Esophagus squamous epithelium (tissue), 5 donors: ENCODE measurements at regions not wholly inside any gene's neighbourhood (a gene's known extent, or its start where the extent isn't known, plus 50 kb on each side); places are given as distances from the start of the nearest gene placed in this dataset.
"Not testable (repeated sequence)": the region's sequence is repeated elsewhere in the genome, so short reads cannot be mapped to it uniquely, and the experiment has no call there.

Source experiments
- DNase-seq: peaks from one replicate; lab custom pipeline; 2025; lab: John Stamatoyannopoulos, UW
- H3K27ac ChIP-seq, 4 donors: fragments of 200-600 bp; sonication (generic); one replicate each; pipeline ENCODE4 v1.5.1; 2016 to 2019; ENCODE audit warnings: mild to moderate bottlenecking in 1 of 4
- H3K27me3 ChIP-seq, 4 donors: fragments of 200-600 bp; sonication (generic); 1 replicate in 3 of 4; 2 replicates in 1 of 4; pipeline versions ENCODE4 v1.5.1 to v1.6.0; 2017 to 2021; ENCODE audit warnings: antibody characterized with exemption in 1 of 4
- H3K36me3 ChIP-seq, 3 donors: fragments of 200-600 bp; sonication (generic); one replicate each; pipeline ENCODE4 v1.5.1; 2016 to 2019
- H3K4me1 ChIP-seq, 3 donors: fragments of 200-600 bp; sonication (generic); one replicate each; pipeline ENCODE4 v1.5.1; 2017 to 2019
- H3K4me3 ChIP-seq, 4 donors: fragments of 200-600 bp; sonication (generic); 1 replicate in 3 of 4; 2 replicates in 1 of 4; pipeline ENCODE4 v1.5.1; 2016 to 2019; ENCODE audit warnings: mild to moderate bottlenecking in 2 of 4, moderate library complexity in 1 of 4
- H3K9me3 ChIP-seq, 3 donors: fragments of 200-600 bp; sonication (generic); one replicate each; pipeline ENCODE4 v1.5.1; 2016 to 2019
- CTCF ChIP-seq, 6 experiments: fragments of 450-650 bp in 4 of 6; fragments of 200-600 bp in 2 of 6; sonication (generic) in 2 of 6; IDR thresholded peaks; one replicate each; pipeline ENCODE4 v1.5.1; 2016 to 2019; ENCODE audit warnings: antibody characterized with exemption in 6 of 6, mild to moderate bottlenecking in 4 of 6, moderate library complexity in 4 of 6
- POLR2A ChIP-seq, 4 donors: fragments of 450-650 bp; IDR thresholded peaks; one replicate each; pipeline ENCODE4 v1.6.1; 2017; ENCODE audit warnings: antibody characterized with exemption in 4 of 4, mild to moderate bottlenecking in 4 of 4, moderate library complexity in 3 of 4
- WGBS, 2 donors: methylation state at CpG; one replicate each; pipeline ENCODE4 v1.1.5; 2018; 5-methylcytosine and 5-hydroxymethylcytosine counted together
- intact Hi-C: fragments of 100-400 bp; cut with DNase I; formaldehyde crosslinking; loops from one replicate; pipeline ENCODE4 v1.15.0; 2022
- donor health status: DM: yes; HTN: yes; CAD: no.

GRCh38 chr4:54589586-54589985, 68.2 kb upstream of the KIT start:
- Histone ChIP-seq H3K27me3 (no peaks in the 10 kb centered on the region), H3K4me1 (peaks cover 0 to 34% (median 0%) of the 10 kb centered on the region in 3 donors), H3K4me3 (no peak overlapping the region), H3K36me3 (no peaks in the 10 kb centered on the region), H3K9me3 (no peaks in the 10 kb centered on the region), H3K27ac (peak overlapping the region in 2 of 4 donors; percentile 61 to 68)
- TF ChIP-seq POLR2A (IDR thresholded peaks at IDR 0.05): no peak
- TF ChIP-seq CTCF (IDR thresholded peaks at IDR 0.05): no peak
- no peak for DNase-seq
- WGBS, 2 donors: 76 to 84% methylated on average over 2 of the region's 2 CpGs
- intact Hi-C loops: no loop called here

GRCh38 chr4:54593795-54594322, 63.9 kb upstream of the KIT start:
- H3K4me3 ChIP-seq: no peak overlapping the region
- no peaks in the 10 kb centered on the region for H3K9me3 ChIP-seq
- no peak overlapping the region for H3K27ac ChIP-seq
- no peaks in the 10 kb centered on the region for H3K27me3 ChIP-seq
- intact Hi-C loops: no loop called here
- peaks cover 0 to 6% (median 0%) of the 10 kb centered on the region in 3 donors for H3K4me1 ChIP-seq
- TF ChIP-seq CTCF (IDR thresholded peaks at IDR 0.05) (no peak), POLR2A (IDR thresholded peaks at IDR 0.05) (no peak)
- 78 to 83% methylated on average over 2 of the region's 2 CpGs for WGBS, 2 donors
- no peaks in the 10 kb centered on the region for H3K36me3 ChIP-seq
- no peak for DNase-seq

GRCh38 chr4:54596201-54596600, 61.6 kb upstream of the KIT start:
- DNase-seq: no peak
- Histone ChIP-seq H3K27me3 (no peaks in the 10 kb centered on the region), H3K36me3 (no peaks in the 10 kb centered on the region), H3K4me3 (no peak overlapping the region), H3K4me1 (no peaks in the 10 kb centered on the region), H3K9me3 (no peaks in the 10 kb centered on the region), H3K27ac (no peak overlapping the region)
- WGBS, 2 donors: 69 to 77% methylated on average over 1 of the region's 1 CpG
- intact Hi-C loops: no loop called here
- TF ChIP-seq CTCF (IDR thresholded peaks at IDR 0.05): no peak
- TF ChIP-seq POLR2A (IDR thresholded peaks at IDR 0.05): no peak

- DNase-seq, intact Hi-C loops, H3K4me1 ChIP-seq, H3K27me3 ChIP-seq, H3K9me3 ChIP-seq, H3K4me3 ChIP-seq, H3K36me3 ChIP-seq, H3K27ac ChIP-seq: not testable (repeated sequence)
- WGBS, 2 donors: 79 to 87% methylated on average over 3 to 6 of the region's 6 CpGs
These were observed 60.1 kb upstream of the KIT start for GRCh38 chr4:54597678-54598077.

- DNase-seq, H3K27me3 ChIP-seq, H3K27ac ChIP-seq, H3K4me3 ChIP-seq, H3K4me1 ChIP-seq, intact Hi-C loops, H3K9me3 ChIP-seq, H3K36me3 ChIP-seq: not testable (repeated sequence)
- WGBS, 2 donors: 76 to 83% methylated on average over 4 of the region's 4 CpGs
These were observed 55.6 kb upstream of the KIT start for GRCh38 chr4:54602175-54602574.

GRCh38 chr4:54607067-54607466, 50.7 kb upstream of the KIT start:
- Histone ChIP-seq H3K4me3 (no peak overlapping the region), H3K27me3 (no peaks in the 10 kb centered on the region), H3K27ac (no peak overlapping the region), H3K4me1 (no peaks in the 10 kb centered on the region), H3K36me3 (no peaks in the 10 kb centered on the region), H3K9me3 (no peaks in the 10 kb centered on the region)
- WGBS, 2 donors: 63 to 66% methylated on average over 2 of the region's 2 CpGs
- TF ChIP-seq POLR2A (IDR thresholded peaks at IDR 0.05) (no peak), CTCF (IDR thresholded peaks at IDR 0.05) (no peak)
- DNase-seq: no peak
- intact Hi-C loops: no loop called here
